ENCODE measurements at regions not wholly inside any gene's neighbourhood (a gene's known extent, or its start where the extent isn't known, plus 50 kb on each side); places are given as distances from the start of the nearest gene placed in this dataset.
A peak's percentile ranks its signal among the peaks of the same experiment; 100 is the strongest.

DNA sequence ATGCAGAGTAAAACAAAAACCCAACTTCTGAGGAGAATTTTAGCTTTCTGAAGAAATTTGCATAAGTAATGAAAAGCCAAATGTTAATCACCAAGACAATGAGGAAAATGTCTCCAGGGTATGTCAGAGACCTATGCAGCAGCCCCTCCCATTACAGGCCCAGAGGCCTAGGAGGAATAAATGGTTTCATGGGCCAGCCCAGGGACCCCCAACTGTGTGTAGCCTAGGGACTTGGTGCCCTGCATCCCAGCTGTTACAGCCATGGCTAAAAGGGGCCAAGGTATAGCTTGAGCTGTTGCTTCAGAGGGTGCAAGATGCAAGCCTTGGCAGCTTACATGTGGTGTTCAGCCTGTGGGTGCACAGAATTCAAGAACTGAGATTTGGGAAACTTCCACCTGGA lies 1256.9 kb upstream of the PIK3C3 start:
- DNase-seq: no peak

DNA sequence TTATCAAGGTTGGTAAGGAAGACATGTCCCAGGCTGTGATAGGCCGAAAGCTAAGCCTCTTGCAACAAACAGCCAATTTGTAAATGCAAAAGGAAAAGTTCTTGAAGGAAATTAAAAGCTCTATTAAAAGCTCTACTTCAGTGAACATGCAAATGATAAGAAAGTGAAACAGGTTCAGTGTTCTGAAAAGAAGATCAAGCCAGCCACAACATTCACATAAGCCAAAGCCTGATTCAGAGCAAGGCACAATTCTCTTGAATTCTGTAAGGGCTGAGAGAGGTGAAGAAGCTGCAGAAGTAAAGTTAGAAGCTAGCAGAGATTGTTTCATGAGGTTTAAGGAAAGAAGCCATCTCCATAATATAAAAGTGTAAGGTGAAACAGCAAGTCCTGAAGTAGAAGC lies 1259.5 kb upstream of the PIK3C3 start:
- no peak for DNase-seq

DNA sequence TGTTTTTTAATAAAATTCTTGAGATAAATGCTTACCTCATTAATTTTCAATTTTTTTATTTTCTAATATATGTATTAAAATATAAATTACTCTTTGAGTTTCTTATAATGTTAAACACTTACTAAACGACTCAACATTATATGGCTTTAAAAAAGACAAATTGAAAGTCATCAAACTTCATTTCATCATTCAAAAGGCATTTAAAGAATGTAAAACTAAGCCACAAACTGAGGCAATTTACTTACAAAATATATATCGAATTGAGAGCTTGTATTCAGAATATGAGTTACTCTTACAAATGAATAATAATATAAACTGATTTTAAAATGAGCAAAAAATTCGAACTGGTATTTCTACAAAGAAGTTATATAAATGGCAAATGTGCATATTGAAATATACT lies 1262.2 kb upstream of the PIK3C3 start:
- no peak for DNase-seq

- DNase-seq: no peak
Observed at GRCh38 chr18:40690062-40690461, 1265.0 kb upstream of the PIK3C3 start.

- DNase-seq: no peak
Observed at GRCh38 chr18:40687399-40687798, 1267.6 kb upstream of the PIK3C3 start.

DNA sequence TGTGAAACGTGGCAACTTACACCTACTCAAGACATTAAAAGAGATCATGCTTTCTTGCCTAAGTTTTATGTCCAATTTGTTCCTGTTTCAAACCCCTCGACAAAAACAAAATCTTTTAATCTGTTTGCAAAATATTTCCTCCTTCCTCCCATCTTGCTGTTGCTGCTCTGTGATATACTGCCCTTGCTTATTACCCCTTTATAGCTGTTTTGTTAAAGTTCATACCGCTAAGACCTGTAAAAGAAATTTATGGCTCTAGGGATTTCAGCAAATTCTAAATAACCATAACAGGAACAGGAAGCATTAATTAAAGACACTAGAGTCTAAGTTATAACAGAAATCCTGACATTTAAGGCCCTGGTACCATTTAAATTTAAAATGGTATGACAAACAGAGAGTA lies 1268.2 kb upstream of the PIK3C3 start:
- DNase-seq: peak; percentile 11

DNA sequence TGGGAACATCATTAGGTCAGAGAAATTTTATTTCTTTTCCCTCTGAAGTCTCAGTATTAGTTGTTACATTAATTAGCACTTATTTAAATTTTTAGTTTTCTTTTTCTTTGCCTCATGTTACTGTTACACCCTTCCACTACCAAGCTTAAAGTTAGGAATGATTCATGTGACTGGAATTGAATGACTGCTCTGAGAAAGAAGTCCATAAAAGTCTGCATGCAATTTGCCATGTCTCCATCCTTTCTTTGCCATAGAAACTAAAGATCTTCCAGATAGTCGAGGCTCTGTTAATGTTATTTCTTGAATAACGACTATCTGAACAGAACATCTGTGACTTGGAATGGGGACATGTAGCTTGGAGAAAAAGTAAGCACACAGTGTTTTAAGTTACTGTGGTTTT lies 1269.8 kb upstream of the PIK3C3 start:
- no peak for DNase-seq

- DNase-seq: no peak
Observed at GRCh38 chr18:40678318-40678717, 1276.7 kb upstream of the PIK3C3 start.

DNA sequence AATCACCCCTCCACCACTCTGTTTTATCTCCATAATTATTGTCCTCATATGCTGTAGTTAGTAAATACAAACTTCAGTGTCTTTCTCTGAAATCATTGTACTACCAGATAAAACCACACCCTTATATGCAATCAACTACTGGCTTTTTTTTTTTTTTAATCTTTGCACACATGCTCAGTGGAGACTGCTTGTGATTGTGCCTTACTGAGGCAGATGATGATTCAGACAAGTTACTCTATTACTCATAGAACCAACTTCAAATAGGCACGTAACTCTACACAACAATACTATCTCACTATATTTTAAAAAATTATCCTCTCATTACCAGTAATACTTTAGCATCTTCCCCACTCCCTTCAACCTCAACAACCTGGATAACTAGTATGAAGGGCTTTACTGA lies 1278.4 kb upstream of the PIK3C3 start:
- no peak for DNase-seq

GRCh38 chr18:40673150-40673549 lies 1281.9 kb upstream of the PIK3C3 start:
- no peak for DNase-seq

DNA sequence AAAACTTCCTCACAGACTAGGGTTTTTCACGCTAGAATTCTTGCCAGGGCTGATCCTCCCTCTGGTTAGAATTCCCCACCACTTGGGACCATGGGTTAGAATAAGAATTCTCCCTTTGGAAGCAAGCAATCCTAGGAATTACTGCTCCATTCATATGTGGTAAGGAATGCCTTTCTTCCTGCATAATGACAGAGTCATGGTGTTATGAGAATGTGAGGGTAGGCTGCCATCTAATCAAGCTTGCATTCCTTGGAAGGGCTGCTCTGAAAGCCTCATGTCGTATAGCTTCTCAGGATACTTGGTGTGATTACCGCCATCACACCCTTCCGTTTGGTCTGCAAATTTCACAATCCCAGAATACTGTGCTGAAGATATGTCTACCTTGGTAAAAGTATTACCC lies 1282.4 kb upstream of the PIK3C3 start:
- no peak for DNase-seq

GRCh38 chr18:40670668-40671375 lies 1284.2 kb upstream of the PIK3C3 start:
- no peak for DNase-seq

GRCh38 chr18:40662898-40663437 lies 1292.1 kb upstream of the PIK3C3 start:
- DNase-seq: no peak

GRCh38 chr18:40653682-40654081 lies 1301.4 kb upstream of the PIK3C3 start:
- DNase-seq: no peak

DNA sequence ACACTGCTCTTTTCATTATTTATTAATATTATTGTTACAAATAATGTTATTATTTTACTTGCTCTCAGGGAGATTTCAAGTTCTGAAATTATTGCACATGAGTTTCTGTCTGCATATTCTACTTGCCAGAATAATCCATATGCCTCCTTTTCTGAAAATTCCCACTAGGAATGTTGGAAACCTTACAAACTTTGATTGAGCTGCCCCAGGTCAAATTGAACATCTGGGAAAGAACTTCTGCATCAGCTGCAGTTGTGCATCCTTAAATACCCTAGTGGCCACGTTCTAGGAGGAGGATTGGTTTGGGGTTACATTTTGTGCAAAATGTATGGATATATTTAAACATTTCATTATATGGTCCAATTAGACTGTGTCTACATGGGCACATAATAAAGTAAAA lies 1302.7 kb upstream of the PIK3C3 start:
- no peak for DNase-seq

- DNase-seq: no peak
Observed at GRCh38 chr18:40651163-40651562, 1303.9 kb upstream of the PIK3C3 start.

GRCh38 chr18:40642692-40643229 lies 1312.3 kb upstream of the PIK3C3 start:
- DNase-seq: no peak

GRCh38 chr18:40631319-40631718 lies 1323.7 kb upstream of the PIK3C3 start:
- no peak for DNase-seq

- DNase-seq: no peak
Observed at GRCh38 chr18:40630496-40630895, 1324.5 kb upstream of the PIK3C3 start.

DNA sequence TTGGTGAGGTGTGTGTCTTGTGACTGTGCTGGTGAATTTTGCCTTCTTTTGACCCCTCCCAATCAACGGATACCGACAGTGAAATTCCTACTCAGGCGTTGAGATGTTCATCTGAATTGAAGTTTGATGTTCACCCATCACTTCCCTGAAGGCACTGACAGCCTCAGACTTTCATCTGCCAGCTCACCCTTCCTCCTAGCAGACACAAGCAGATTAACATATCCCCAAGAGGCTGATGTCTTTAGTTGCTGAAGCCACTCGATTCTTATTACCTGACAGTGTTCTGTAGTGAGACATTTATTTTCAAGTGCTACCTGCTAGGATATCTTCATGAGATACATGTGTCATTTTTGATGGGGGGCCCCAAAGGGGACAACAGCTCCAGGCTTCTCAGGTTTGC lies 1330.1 kb upstream of the PIK3C3 start:
- DNase-seq: no peak

DNA sequence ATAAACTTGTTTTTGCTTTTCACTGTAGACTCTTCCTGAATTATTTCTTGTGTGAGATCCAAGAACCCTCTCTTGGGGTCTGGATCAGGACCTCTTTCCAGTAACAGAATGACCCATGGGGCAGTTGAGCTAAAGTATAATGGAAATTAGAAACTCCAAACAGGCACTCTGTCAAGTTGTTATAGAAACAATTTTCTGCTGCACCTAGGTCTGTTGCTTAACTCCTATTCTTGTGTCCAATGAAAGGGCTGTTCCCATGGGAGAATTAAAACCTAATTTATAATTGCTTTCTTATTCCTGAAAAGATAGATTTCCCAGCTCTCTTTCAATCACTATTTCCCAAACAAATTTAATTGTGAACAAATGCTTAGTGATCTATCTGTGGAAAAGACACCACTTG lies 1341.3 kb upstream of the PIK3C3 start:
- DNase-seq: no peak

DNA sequence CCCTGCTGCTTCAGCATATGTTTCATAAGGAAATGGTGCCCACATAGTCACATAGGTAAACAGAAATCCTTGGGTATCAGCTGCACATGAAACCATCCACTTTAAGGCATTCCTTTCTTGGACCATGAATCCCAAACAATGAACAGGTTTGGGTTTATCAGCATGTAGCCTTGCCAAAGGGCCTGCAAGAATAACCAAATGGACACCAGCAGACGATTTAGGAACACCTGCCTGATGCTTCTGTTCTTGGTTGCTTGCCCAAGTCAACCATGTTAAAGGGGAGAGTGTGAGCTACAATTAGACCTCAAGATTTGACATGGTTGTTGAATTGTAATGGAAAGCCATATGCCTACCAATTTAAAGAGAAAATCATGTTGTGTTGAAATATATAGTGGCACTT lies 1342.7 kb upstream of the PIK3C3 start:
- no peak for DNase-seq

DNA sequence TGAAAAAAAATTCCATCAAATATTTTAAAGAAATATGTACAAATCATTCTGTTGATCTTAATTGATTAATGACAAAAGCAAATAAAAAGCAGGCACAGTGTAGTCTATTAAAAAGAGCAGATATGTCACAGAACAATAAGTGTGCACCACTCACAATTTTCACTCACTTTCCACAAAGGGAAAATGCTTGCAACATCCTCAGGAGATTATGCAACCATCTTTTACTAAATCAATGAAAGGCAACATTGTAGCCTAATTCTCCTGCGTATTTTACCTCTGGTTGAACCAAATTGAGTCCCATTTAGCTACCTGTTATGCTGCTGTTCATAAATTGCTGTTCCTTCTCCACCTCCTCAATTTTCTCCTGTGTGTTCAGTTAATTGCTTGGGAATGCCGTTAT lies 1346.8 kb upstream of the PIK3C3 start:
- DNase-seq: no peak

- DNase-seq: no peak
Observed at GRCh38 chr18:40607542-40608148, 1347.4 kb upstream of the PIK3C3 start.

GRCh38 chr18:40606996-40607395 lies 1348.0 kb upstream of the PIK3C3 start:
- no peak for DNase-seq
